LoVo (cell line): ENCODE measurements at regions not wholly inside any gene's neighbourhood (a gene's known extent, or its start where the extent isn't known, plus 50 kb on each side); places are given as distances from the start of the nearest gene placed in this dataset.

ENCODE experiments used
- DNase-seq: peaks from one replicate; pipeline ENCODE4 v3.0.0-alpha.2; 2016; ENCODE audit warnings: low spot score

GRCh38 chr20:40738976-40739375 lies 49.9 kb upstream of the MAFB start:
- DNase-seq = no peak

- DNase-seq = no peak
Observed at GRCh38 chr20:40739841-40740240, 50.8 kb upstream of the MAFB start.

GRCh38 chr20:40741507-40742106 lies 52.6 kb upstream of the MAFB start:
- peak; percentile 34 for DNase-seq

GRCh38 chr20:40743141-40743775 lies 54.2 kb upstream of the MAFB start:
- DNase-seq = no peak

GRCh38 chr20:40744072-40744817 lies 55.2 kb upstream of the MAFB start:
- DNase-seq = no peak

GRCh38 chr20:40744818-40745175 lies 55.8 kb upstream of the MAFB start:
- no peak for DNase-seq

- no peak for DNase-seq
Observed at GRCh38 chr20:40746251-40746650, 57.2 kb upstream of the MAFB start.

- DNase-seq = no peak
Observed at GRCh38 chr20:40748182-40748581, 59.1 kb upstream of the MAFB start.

GRCh38 chr20:40749985-40750506 lies 61.0 kb upstream of the MAFB start:
- no peak for DNase-seq

GRCh38 chr20:40750541-40751035 lies 61.6 kb upstream of the MAFB start:
- DNase-seq = no peak

GRCh38 chr20:40753472-40753871 lies 64.4 kb upstream of the MAFB start:
- no peak for DNase-seq

- DNase-seq = no peak
Observed at GRCh38 chr20:40754339-40754943, 65.4 kb upstream of the MAFB start.

- no peak for DNase-seq
Observed at GRCh38 chr20:40757087-40757486, 68.1 kb upstream of the MAFB start.

GRCh38 chr20:40758790-40759189 lies 69.8 kb upstream of the MAFB start:
- DNase-seq = no peak

GRCh38 chr20:40760399-40760798 lies 71.4 kb upstream of the MAFB start:
- DNase-seq = no peak

- DNase-seq = no peak
Observed at GRCh38 chr20:40763646-40764295, 74.7 kb upstream of the MAFB start.

GRCh38 chr20:40765814-40766480 lies 76.9 kb upstream of the MAFB start:
- DNase-seq = no peak

- no peak for DNase-seq
Observed at GRCh38 chr20:40766790-40767614, 78.0 kb upstream of the MAFB start.

GRCh38 chr20:40767615-40767924 lies 78.5 kb upstream of the MAFB start:
- no peak for DNase-seq

- no peak for DNase-seq
Observed at GRCh38 chr20:40768105-40768504, 79.1 kb upstream of the MAFB start.
